ENCODE measurements at regions not wholly inside any gene's neighbourhood (a gene's known extent, or its start where the extent isn't known, plus 50 kb on each side); places are given as distances from the start of the nearest gene placed in this dataset.

DNA sequence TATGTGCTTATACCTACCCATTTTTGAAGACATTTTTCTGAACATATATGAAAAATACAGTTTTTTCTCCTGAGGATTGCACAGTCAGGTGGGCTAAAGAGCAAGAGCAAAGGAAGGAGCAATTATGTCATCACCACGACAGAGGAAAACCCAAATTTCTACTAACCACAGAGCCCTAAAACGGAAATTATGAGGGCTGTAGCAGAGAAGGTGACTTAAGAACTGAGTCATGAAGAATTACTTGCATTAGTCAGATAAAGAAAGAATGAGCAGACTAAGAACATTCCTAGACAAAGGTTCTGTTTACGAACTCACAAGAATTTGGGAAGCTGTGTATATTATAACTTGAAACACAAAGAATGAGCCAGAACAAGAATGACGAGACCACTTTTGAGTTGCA, 974.4 kb downstream of the NXPH1 start:
- WGBS (ENCODE audit: insufficient coverage), result no CpG with 5 or more reads among the region's 4 CpGs
- Histone ChIP-seq H3K9ac (ENCODE audit: insufficient read depth, low read length, poor library complexity, severe bottlenecking) (no peak overlapping the region), H2AFZ (ENCODE audit: insufficient read depth, low read depth, low read length, poor library complexity, severe bottlenecking) (no peak overlapping the region), H3K27me3 (ENCODE audit: control insufficient read depth in 2 of 2, insufficient read depth in 2 of 2, low read length in 2 of 2) (no peaks in the 10 kb centered on the region), H3K4me1 (ENCODE audit: control insufficient read depth in 1 of 2, insufficient read depth in 2 of 2, low read length in 2 of 2) (no peaks in the 10 kb centered on the region), H3K4me3 (replicated peaks in 1 of 3; ENCODE audit: low read depth in 2 of 3, low read length in 3 of 3) (no peak overlapping the region), H3K27ac (ENCODE audit: low read depth in 1 of 2, low read length in 2 of 2) (no peak overlapping the region), H3K9me3 (replicated peaks in 1 of 2; ENCODE audit: control insufficient read depth in 1 of 2, insufficient read depth in 1 of 2, low read length in 2 of 2) (peaks cover 7 to 10% of the 10 kb centered on the region in 2 donors), H3K79me2 (ENCODE audit: insufficient read depth, low read length) (no peaks in the 10 kb centered on the region), H3K36me3 (replicated peaks in 1 of 2; ENCODE audit: control insufficient read depth in 1 of 2, insufficient read depth in 2 of 2, low read length in 2 of 2) (no peaks in the 10 kb centered on the region), H3K4me2 (replicated peaks; ENCODE audit: extremely low read depth, low read length, poor library complexity, severe bottlenecking) (no peak overlapping the region), H4K20me1 (ENCODE audit: insufficient read depth, low read length) (no peaks in the 10 kb centered on the region)
- DNase-seq, result no peak
- Mint-ChIP-seq H3K4me3 (no peak overlapping the region), H3K4me1 (no peaks in the 10 kb centered on the region), H3K36me3 (no peaks in the 10 kb centered on the region), H3K27ac (no peak overlapping the region), H3K27me3 (ENCODE audit: low read depth in 3 of 3) (peaks cover 0 to 1% (median 0%) of the 10 kb centered on the region in 3 donors), H3K9me3 (peaks cover 0 to 9% (median 5%) of the 10 kb centered on the region in 7 donors)
- TF ChIP-seq, protein P1, sequence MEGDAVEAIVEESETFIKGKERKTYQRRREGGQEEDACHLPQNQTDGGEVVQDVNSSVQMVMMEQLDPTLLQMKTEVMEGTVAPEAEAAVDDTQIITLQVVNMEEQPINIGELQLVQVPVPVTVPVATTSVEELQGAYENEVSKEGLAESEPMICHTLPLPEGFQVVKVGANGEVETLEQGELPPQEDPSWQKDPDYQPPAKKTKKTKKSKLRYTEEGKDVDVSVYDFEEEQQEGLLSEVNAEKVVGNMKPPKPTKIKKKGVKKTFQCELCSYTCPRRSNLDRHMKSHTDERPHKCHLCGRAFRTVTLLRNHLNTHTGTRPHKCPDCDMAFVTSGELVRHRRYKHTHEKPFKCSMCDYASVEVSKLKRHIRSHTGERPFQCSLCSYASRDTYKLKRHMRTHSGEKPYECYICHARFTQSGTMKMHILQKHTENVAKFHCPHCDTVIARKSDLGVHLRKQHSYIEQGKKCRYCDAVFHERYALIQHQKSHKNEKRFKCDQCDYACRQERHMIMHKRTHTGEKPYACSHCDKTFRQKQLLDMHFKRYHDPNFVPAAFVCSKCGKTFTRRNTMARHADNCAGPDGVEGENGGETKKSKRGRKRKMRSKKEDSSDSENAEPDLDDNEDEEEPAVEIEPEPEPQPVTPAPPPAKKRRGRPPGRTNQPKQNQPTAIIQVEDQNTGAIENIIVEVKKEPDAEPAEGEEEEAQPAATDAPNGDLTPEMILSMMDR (IDR thresholded peaks at IDR 0.05), result no peak
- intact Hi-C loops (cut with micrococcal nuclease), result no loop called here

DNA sequence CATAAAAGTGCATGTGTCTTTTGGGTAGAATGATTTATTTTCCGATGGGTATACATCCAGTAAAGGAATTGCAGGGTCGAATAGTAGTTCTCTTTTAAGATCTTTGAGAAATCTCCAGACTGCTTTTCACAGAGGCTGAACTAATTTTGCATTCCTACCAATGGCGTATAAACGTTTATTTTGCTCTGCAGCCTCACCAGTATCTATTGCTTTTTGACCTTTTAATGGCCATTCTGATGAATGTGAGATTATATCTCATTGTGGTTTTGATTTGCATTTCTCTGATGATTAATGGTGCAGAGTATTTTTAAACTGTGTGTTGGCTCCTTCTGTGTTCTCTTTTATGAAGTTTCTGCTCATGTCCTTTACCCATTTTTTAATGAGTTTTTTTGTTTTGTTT, 1020.1 kb downstream of the NXPH1 start:
- Histone ChIP-seq H3K4me1 (ENCODE audit: control insufficient read depth in 1 of 2, insufficient read depth in 2 of 2, low read length in 2 of 2) (no peaks in the 10 kb centered on the region), H3K9me3 (replicated peaks in 1 of 2; ENCODE audit: control insufficient read depth in 1 of 2, insufficient read depth in 1 of 2, low read length in 2 of 2) (peaks cover 3 to 12% of the 10 kb centered on the region in 2 donors), H3K4me3 (replicated peaks in 1 of 3; ENCODE audit: low read depth in 2 of 3, low read length in 3 of 3) (no peak overlapping the region), H2AFZ (ENCODE audit: insufficient read depth, low read depth, low read length, poor library complexity, severe bottlenecking) (no peak overlapping the region), H3K9ac (ENCODE audit: insufficient read depth, low read length, poor library complexity, severe bottlenecking) (no peak overlapping the region), H4K20me1 (ENCODE audit: insufficient read depth, low read length) (no peaks in the 10 kb centered on the region), H3K27me3 (ENCODE audit: control insufficient read depth in 2 of 2, insufficient read depth in 2 of 2, low read length in 2 of 2) (no peaks in the 10 kb centered on the region), H3K36me3 (replicated peaks in 1 of 2; ENCODE audit: control insufficient read depth in 1 of 2, insufficient read depth in 2 of 2, low read length in 2 of 2) (no peaks in the 10 kb centered on the region), H3K27ac (ENCODE audit: low read depth in 1 of 2, low read length in 2 of 2) (no peak overlapping the region), H3K4me2 (replicated peaks; ENCODE audit: extremely low read depth, low read length, poor library complexity, severe bottlenecking) (no peak overlapping the region), H3K79me2 (ENCODE audit: insufficient read depth, low read length) (no peaks in the 10 kb centered on the region)
- H3K4me1 Mint-ChIP-seq, result no peaks in the 10 kb centered on the region
- peaks cover 2 to 18% (median 5%) of the 10 kb centered on the region in 7 donors for H3K9me3 Mint-ChIP-seq
- no peaks in the 10 kb centered on the region for H3K36me3 Mint-ChIP-seq
- WGBS (ENCODE audit: insufficient coverage), result no CpG with 5 or more reads among the region's 4 CpGs
- H3K4me3 Mint-ChIP-seq, result no peak overlapping the region
- no peaks in the 10 kb centered on the region for H3K27me3 Mint-ChIP-seq (ENCODE audit: low read depth in 3 of 3)
- no peak for DNase-seq
- intact Hi-C loops (cut with micrococcal nuclease), result no loop called here
- no peak overlapping the region for H3K27ac Mint-ChIP-seq
- TF ChIP-seq, protein P1 (IDR thresholded peaks at IDR 0.05), result no peak
